HG03196 (cell line): ENCODE measurements at regions not wholly inside any gene's neighbourhood (a gene's known extent, or its start where the extent isn't known, plus 50 kb on each side); places are given as distances from the start of the nearest gene placed in this dataset.
"Not testable (repeated sequence)": the region's sequence is repeated elsewhere in the genome, so short reads cannot be mapped to it uniquely, and the experiment has no call there.

Source experiments
- ATAC-seq: cut with Tn5 transposase; IDR thresholded peaks from one replicate; pipeline ENCODE4 v1.9.1; 2021; ENCODE audit not compliant: unreplicated experiment

GRCh38 chrX:54615109-54615508 is 85.1 kb downstream of the GNL3L start:
- ATAC-seq = no peak

GRCh38 chrX:54633641-54634040 is 103.6 kb downstream of the GNL3L start:
- no peak for ATAC-seq

GRCh38 chrX:54639018-54639345 is 109.0 kb downstream of the GNL3L start:
- no peak for ATAC-seq

- peak; percentile 95 for ATAC-seq
Observed at GRCh38 chrX:54639346-54640102, 109.5 kb downstream of the GNL3L start.

GRCh38 chrX:54640103-54640690 is 110.2 kb downstream of the GNL3L start:
- ATAC-seq = no peak

- ATAC-seq = no peak
Observed at GRCh38 chrX:54640736-54641135, 110.7 kb downstream of the GNL3L start.

GRCh38 chrX:54641530-54641929 is 111.5 kb downstream of the GNL3L start:
- ATAC-seq = no peak

- not testable (repeated sequence) for ATAC-seq
Observed at GRCh38 chrX:54647607-54648006, 117.6 kb downstream of the GNL3L start.

- no peak for ATAC-seq
Observed at GRCh38 chrX:54659547-54659946, 129.5 kb downstream of the GNL3L start.

GRCh38 chrX:54675762-54676161 is 122.3 kb downstream of the ITIH6 start:
- no peak for ATAC-seq

- ATAC-seq = no peak
Observed at GRCh38 chrX:54695231-54695630, 102.8 kb downstream of the ITIH6 start.

- ATAC-seq = peak; percentile 82
Observed at GRCh38 chrX:54695816-54696487, 102.1 kb downstream of the ITIH6 start.
